Ishikawa (cell line): ENCODE measurements at regions not wholly inside any gene's neighbourhood (a gene's known extent, or its start where the extent isn't known, plus 50 kb on each side); places are given as distances from the start of the nearest gene placed in this dataset.

Experiments
- CEBPB ChIP-seq: IDR thresholded peaks from 2 replicates; pipeline ENCODE4 v1.6.1; 2012
- CREB1 ChIP-seq: IDR thresholded peaks from 2 replicates; pipeline ENCODE4 v1.6.1; 2012; ENCODE audit warnings: low read depth
- EGR1 ChIP-seq: IDR thresholded peaks from 2 replicates; pipeline ENCODE4 v1.6.1; 2012
- EP300 ChIP-seq: IDR thresholded peaks from 2 replicates; pipeline ENCODE4 v1.6.1; 2012; ENCODE audit warnings: borderline replicate concordance
- MAX ChIP-seq: IDR thresholded peaks from 2 replicates; pipeline ENCODE4 v1.6.1; 2012
- NFIC ChIP-seq: IDR thresholded peaks from 2 replicates; pipeline ENCODE4 v1.6.1; 2012
- RAD21 ChIP-seq: IDR thresholded peaks from 2 replicates; pipeline ENCODE4 v1.6.1; 2012; ENCODE audit warnings: low read depth
- REST ChIP-seq: IDR thresholded peaks from 2 replicates; pipeline ENCODE4 v1.6.1; 2012; ENCODE audit warnings: low read depth, mild to moderate bottlenecking
- TAF1 ChIP-seq: IDR thresholded peaks from 2 replicates; pipeline ENCODE4 v1.6.1; 2012; ENCODE audit warnings: low read depth, mild to moderate bottlenecking
- TCF12 ChIP-seq: IDR thresholded peaks from 2 replicates; pipeline ENCODE4 v1.6.1; 2012; ENCODE audit warnings: low read depth
- TEAD4 ChIP-seq: IDR thresholded peaks from 2 replicates; pipeline ENCODE4 v1.6.1; 2012
- YY1 ChIP-seq: IDR thresholded peaks from 2 replicates; pipeline ENCODE4 v1.6.1; 2012; ENCODE audit warnings: low read depth
- ZBTB7A ChIP-seq: IDR thresholded peaks from 2 replicates; pipeline ENCODE4 v1.6.1; 2012; ENCODE audit warnings: low read depth

- TF ChIP-seq CEBPB: no peak
- TF ChIP-seq REST: no peak
- TF ChIP-seq TAF1: no peak
- no peak for TF ChIP-seq MAX
- no peak for TF ChIP-seq EP300
- no peak for TF ChIP-seq ZBTB7A
- no peak for TF ChIP-seq RAD21
- no peak for TF ChIP-seq TEAD4
- TF ChIP-seq EGR1: no peak
- no peak for TF ChIP-seq CREB1
- no peak for TF ChIP-seq YY1
- no peak for TF ChIP-seq NFIC
- no peak for TF ChIP-seq TCF12
Observed at GRCh38 chr11:69923641-69924307, 104.6 kb upstream of the FGF3 start.
